HG03469 (cell line): ENCODE measurements at regions not wholly inside any gene's neighbourhood (a gene's known extent, or its start where the extent isn't known, plus 50 kb on each side); places are given as distances from the start of the nearest gene placed in this dataset.

Source experiments
- ATAC-seq: cut with Tn5 transposase; IDR thresholded peaks from one replicate; pipeline ENCODE4 v1.9.1; 2021; ENCODE audit warnings: mild to moderate bottlenecking, moderate library complexity, moderate number of reproducible peaks; ENCODE audit not compliant: unreplicated experiment

DNA sequence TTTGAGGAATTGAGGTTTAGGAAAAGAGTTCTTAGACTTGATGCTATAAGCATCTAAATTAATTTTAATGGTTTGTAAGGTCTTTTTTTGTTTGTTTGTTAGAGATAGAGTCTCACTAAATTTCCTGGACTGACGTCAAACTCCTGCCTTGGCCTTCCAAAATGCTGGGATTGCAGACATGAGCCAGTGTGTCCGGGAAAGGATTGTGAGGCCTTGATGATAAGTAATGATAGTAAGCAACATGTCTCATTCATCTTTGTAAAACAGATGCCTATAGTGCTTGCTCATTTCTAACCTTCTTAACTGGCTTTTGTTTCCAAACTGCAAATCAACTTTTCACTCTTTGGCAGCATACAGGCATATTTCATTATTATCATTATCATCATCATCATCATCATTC lies 176.0 kb upstream of the KCND2 start:
- ATAC-seq = no peak

DNA sequence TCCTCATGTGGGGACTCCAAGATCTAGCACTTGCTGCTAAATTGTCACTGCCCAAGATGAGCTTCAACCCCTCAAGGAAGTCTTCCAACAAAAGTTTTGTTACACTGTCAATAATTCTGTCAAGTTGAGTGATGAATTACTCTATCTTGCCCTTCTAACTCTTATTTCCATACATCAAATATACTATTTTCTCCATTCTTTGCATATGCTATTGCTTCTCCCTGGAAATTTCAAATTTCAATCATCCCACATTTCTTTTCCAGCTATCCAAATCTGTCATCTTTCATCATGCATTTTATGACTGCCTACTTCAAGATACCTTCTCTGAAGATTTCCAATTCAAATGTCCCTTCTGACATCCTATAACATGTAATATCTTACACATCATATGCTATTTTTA lies 175.2 kb upstream of the KCND2 start:
- ATAC-seq = no peak

DNA sequence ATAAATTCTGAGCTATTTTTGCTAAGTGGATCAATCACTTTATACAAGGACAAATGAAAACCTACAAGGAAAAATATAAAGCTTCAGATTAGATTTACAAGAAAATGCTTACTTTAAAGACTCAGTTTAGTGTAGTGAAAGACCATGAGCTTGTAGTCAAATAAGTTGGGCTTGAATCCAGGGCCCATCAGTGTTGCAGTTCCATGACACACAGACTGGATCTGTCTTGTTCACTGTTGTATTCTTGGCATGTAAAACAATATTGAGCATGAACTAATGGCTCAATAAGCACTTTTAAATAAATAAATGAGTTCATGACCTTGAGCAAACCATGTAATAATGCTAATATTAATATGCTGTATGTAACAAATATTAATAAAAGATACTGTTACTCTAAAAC lies 164.6 kb upstream of the KCND2 start:
- ATAC-seq = no peak

DNA sequence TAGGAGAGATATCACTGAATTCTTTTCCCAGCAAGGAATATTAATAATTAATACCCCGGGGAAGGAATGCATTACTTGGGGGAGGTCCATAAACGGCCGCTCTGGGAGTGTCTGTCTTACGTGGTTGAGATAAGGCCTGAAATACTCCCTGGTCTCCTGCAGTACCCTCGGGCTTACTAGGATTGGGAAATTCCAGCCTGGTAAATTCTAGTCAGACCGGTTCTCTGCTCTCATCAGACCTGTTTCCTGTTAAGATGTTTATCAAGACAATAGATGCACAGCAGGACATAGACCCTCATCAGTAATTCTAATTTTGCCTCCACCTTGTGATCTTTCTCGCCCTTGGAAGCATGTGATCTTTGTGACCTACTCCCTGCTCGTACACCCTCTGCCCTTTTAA lies 162.8 kb upstream of the KCND2 start:
- ATAC-seq = no peak

DNA sequence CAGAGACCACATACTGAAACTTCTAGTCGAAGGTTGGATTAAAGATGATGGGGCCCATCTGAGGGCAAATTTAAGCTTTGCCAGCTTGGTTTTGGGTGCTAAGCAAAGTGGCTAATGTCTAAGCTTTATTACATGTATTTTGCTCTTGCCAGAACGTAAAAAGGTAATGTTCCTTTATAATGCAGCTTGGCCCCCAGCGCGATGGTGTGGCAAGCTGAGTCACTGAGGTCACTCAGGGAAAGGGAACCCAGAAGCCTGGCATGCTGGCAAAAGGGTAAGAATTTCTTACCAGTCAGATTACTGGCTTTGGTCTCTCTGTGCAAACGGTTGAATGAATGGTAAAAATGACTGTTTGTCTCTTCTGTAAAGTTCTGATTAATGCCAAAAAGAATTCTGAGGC lies 158.3 kb upstream of the KCND2 start:
- ATAC-seq = no peak

DNA sequence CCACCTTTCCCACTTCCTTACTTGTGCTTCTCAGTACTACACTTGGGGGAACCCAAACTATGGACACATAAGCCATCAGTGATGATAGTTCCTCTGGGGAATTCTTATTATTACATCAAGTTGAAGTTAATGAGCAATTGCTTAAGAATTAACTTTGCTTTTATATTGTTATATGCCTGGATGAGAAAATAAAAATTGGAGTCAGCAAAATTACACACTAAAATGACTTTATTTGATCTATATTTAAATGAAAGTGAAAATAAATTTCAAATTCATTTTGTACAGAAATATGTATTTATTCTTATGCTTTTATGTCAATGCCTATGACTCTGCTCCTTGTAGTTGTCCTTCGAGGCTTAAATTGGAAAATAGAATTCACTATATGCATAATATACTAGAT lies 149.4 kb upstream of the KCND2 start:
- no peak for ATAC-seq

DNA sequence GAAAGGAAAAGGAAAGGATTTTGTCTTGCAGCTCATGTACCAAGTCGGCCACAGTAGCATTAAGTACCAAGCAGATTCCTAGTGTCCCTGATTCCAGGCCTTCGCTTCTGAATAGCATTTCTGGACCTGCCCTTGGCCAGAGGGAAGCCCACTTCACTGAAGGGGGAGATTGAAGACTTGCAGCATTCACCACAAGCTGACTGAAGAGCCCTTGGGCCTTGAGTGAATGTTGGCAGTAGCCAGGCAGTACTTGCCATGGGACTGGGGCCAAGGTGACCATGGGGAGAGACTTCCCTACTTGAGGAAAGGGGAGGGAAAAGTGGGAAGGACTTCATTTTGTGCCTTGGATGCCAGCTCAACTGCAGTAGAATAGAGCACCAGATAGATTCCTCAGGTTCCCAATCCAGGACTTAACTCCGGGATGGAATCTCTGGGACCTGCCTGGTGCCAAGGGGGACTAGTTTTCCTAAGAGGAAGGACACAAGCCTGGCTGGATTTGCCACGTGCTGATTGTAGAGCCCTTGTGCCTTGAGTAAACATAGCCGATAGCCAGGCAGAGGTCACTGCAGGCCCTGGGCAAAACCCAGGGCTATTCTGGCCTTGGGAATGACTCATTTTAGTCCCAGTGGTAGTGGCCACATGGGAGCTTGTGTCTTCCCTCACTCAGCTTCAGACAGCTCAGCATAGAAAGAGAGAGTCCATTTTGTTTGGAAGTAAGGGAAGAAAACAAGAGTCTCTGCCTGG lies 141.7 kb upstream of the KCND2 start:
- no peak for ATAC-seq

DNA sequence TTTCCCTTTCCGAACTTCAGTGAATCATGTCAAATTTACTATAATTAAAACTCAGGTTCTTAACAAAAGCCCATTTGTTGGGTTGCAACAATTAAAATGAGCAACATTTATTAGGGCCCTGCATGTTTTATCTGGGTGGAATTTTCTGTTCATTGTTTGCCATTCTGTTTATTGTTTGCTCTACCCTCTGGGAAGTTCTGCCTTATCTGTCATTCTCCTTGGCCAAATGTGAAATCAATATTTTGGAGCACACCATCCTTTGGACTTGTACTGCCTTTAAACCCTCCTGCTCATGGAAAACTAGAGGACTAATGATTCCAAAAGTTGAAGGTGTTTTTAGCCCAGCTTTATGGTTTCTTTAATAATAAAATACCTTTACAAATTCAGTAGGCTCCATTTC lies 134.5 kb upstream of the KCND2 start:
- no peak for ATAC-seq

DNA sequence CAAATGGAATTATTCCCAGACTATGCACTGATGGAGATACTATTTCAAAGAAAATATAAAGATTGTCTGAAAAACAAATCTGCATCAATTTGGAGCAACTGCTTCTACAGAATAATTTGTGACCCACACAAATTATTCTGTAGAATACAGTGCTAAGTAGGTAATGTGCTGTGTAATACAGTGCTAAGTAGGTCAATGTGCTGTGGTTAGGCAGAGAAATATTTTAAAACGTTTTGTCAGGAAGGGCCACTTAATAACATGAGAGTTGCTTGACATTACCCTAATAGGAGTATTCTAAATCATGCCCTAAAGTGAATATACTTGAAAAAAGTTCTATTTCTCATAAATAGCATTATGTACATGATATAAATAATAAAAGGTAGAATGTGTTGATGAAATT lies 116.5 kb upstream of the KCND2 start:
- no peak for ATAC-seq

DNA sequence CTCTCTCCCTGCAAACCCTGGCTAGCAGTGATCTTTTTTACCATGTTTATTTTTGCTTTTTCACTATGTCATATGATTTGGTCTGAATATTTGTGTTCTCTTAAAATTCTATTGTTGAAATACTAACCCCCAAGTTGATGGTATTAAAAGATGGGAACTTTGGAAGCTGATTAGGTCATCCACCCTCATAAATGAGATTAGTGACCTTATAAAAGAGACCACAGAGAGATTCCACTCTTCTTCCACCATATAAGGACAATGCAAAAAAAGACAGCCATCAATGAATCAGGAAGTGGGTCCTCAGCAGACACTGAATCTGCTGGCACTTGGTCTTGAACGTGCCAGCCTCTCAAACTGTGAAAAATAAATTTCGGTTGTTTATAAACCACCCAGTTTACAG lies 112.8 kb upstream of the KCND2 start:
- no peak for ATAC-seq

DNA sequence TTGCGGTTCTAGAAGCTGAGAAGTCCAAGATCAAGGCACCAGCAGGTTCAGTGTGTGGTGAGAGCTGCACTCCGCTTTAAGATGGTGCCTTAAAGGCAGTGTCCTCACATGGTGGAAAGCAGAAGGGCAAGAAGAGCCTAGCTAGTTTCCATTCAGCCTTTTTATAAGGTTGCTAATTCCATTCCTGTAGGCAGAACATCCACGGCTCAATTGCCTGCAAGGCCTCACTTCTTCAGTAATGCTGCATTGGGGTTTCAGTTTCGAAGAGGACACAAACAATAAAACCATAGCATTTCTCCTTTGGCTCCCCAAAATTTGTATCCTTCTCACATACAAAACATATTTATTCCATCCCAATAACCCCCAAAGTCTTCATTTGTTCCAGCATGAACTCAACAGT lies 109.5 kb upstream of the KCND2 start:
- ATAC-seq = no peak

DNA sequence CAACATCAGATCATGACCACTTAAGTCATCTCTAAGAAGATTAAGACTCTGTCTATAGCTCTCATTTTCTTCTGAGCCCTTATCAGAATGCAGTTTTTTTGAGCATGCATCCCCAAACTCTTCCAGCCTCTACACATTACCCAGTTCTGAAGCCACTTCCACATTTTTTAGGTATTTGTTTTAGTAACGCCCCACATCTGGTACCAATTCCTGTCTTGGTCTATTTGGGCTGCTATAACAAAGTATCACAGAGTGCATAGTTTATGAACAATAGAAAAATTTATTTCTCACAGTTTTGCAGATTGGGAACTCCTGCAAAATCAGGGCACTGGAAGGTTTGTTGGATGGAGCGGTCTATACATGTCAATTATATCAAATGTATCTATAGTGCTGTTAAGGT lies 107.7 kb upstream of the KCND2 start:
- ATAC-seq = no peak

DNA sequence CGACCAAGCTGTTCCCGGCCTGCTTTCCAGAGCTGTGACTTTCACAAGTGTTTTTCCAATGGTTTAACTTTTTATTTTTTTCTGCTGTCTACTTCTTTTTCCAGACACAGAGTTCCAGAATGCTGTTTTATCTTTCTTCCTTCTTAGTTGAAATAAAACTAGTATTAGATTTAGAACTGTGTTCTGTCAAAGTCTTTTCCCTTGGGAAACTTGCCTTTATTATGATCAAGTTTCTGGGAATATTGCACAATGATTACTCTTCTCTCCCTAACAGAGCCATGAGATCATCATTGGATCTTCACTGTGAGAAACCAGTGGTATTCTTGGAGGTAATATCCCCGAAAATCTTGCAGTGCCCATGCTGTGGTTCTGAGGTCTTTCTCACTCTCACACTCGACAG lies 104.9 kb upstream of the KCND2 start:
- ATAC-seq = no peak

DNA sequence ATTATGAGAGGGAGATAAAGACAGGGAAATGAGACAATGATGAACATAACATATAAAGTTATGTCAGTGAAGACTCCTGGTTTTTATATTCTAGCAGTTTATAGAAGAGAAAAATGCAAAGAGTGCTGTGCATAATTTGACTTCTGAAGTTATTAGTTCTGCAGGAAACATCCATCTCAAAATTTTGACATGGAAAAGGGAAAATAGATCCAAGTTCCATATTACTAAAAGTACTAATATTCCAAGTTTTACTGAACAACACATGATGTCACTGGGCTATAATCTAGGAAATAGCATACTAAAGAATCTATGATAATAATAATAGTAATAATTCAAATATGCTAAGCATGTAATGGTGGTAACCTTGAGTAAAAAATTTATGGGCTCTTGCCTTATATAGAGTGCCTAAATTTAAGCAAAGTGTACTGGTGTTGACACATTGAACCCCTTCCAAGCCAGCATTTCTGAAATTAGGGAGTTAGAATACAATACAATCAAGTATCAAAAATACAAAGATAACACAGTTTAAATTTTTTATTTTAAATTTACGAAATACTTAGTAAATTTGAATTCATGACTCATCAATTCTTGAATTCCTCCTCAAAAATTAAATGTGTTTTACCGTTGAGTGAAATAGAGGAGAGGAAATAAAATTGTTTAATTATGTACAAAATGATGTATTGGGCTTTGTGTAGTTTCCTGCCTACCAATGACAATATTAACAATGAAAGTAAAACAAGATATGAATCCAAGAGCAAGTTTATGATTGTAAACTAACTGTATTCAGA lies 102.8 kb upstream of the KCND2 start:
- no peak for ATAC-seq

DNA sequence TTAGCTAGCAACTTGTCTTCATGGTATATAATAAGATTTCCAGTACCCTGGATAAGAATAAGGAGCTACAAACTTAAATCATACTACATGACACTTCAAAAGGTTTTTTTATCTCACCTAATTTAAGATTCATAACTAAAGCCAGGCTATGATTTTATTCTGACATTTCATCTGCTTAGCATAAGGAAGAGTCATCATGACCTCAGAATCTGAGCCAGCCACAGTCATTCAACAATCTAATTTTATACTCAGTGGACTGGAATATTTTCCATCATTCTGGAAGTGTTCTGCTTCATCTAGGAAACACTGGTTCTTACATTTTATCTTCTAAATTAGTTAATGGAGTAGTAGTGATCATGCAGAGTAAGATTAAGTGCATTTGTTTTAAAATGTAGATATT lies 102.1 kb upstream of the KCND2 start:
- no peak for ATAC-seq

DNA sequence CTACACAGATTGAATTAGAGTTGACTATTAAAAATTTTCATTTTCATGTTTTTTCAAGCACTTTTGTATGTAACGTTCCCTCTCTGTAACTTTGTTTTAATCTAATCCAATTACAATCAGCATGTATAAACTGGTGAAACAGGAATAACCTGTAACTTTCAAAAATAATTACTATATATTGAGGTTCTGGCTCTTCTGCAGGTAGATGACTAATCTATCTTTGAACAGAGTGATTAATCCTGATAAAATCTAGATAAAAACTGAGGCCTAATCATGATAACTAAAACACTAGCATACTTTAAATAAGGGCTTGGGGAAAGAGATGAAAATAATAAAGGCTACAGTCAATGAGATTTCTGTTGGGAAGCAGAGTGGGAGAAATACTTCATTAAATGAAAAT lies 101.6 kb upstream of the KCND2 start:
- no peak for ATAC-seq

DNA sequence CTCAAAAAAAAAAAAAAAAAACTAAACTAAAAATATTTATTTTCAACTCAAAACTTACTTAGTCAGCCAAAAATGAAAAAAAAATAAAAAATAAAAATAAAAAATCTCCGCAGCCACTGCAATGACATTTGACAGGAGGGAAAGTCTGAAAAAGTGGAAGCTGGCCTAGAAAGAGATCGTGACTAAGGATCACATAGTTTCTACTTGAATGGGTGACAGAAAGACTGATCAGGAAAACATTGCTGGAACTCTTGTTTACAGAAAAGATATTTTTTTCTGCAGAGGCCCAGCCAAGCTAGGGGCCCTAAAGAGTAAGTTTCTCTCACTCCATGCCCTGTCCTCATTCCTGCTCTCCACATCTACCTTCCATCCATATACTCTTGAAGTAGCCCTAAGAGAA lies 92.8 kb upstream of the KCND2 start:
- no peak for ATAC-seq

DNA sequence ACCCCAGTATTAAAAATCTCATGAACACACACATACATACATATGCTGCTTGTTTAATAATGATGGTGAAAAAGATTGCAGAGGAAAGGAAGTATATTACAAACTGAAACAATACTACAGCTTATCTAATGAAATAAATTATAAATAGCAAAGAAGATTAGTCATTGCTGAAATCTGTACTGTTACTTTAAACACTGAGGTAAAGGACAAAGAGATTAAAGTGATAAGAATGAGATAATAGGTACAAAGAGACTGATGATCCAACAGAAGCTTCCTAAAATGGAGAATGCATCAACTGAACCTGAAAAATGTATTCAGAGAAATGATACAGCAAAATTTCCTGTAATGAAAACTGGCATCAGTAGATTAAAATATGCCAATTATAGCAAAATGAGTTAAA lies 91.5 kb upstream of the KCND2 start:
- no peak for ATAC-seq

DNA sequence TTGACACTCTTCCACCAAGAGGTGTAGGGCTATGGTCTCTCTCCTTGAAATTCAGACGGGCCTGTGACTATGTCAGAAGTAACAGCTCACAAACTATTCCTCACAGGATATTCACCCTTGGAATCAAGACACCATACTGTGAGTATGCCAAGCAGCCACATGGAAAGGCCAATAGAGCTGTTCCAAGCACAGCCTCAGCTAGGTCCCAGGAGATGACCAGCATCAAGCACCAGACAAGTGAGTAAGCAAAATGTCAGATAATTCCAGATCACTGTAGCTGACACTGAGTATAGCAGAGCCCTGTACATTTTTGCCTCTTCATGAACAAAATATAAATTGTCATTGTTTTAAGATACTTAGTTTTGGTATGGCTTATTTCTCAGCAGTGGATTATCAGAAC lies 88.1 kb upstream of the KCND2 start:
- no peak for ATAC-seq

DNA sequence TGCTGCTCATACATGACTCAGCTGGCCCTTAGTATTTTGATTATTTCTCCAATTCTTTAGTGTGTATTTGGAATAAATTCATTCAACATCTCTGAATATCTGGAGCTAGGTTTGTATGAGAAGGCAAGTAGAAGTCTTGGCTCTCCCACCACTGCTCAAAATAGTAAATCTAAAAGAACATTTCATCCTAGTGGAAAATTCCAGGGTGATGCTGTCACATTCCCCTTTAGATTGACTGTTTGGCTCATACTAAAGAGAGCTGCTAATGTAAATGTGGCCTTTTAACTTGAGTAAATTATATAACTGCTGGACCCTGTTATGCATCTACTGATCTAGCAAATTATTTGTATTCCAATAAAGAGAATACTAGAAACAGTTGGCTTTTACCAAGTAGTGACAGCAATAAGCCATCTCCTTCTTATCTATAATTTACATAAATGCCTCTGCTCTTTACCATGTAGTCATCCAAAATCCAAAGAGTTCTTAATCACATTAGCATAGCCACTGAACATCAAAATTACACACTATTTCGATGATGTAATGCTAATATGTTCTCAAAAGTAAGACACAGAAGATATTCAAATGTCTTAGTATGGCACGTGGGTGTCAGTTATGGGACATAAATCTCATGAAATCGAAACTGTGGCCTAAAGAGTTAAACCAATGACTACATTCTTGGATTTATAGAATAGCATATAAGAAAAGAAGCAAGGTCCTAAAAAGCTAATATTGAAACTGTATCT lies 86.9 kb upstream of the KCND2 start:
- ATAC-seq = no peak

DNA sequence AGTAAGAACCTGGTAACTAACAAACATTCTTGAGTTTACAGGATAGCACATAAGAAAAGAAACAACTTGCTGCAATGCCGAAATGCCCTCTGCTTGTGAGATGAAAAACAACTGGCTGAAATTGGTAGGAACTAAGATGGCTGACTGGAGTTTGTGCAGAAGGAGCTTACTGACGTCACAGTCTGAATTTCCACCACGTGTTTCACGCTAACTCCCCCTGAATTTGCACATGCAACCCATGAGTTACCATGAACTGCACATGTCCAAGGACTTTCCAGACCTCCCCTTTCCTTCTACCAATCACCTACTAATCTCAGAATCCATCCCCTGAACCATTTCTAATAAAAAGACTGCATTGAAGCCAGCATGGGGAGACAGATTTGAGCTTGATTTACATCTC lies 86.3 kb upstream of the KCND2 start:
- no peak for ATAC-seq

DNA sequence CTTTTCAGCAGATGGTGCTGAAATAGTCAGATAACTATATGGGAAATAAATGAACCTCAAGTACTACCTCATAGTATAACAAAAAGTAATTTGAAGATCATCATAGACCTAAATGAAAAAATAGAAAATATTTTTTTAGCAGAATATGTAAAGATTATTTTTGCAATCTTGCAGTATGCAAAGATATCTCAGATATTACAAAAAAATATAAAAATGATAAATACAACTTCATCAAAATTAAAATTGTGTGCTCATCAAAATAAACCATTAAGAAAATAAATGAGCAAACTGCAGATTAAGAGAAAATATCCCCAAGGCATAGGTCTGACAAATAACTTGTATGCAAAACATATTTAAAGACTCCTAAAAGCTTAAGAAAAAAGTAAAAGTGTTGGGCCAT lies 83.4 kb upstream of the KCND2 start:
- no peak for ATAC-seq
